IPS-18c (cell line): ENCODE measurements at regions not wholly inside any gene's neighbourhood (a gene's known extent, or its start where the extent isn't known, plus 50 kb on each side); places are given as distances from the start of the nearest gene placed in this dataset.

Source experiments
- H3K4me3 ChIP-seq: 2 replicates; pipeline ENCODE4 v1.7.0; 2013; ENCODE audit warnings: low read depth, mild to moderate bottlenecking, low read length, moderate library complexity; ENCODE audit not compliant: insufficient read depth
- H3K9me3 ChIP-seq: one replicate; pipeline ENCODE4 v1.6.1; 2013; ENCODE audit warnings: mild to moderate bottlenecking, low read length, moderate library complexity; ENCODE audit not compliant: control insufficient read depth, insufficient read depth

DNA sequence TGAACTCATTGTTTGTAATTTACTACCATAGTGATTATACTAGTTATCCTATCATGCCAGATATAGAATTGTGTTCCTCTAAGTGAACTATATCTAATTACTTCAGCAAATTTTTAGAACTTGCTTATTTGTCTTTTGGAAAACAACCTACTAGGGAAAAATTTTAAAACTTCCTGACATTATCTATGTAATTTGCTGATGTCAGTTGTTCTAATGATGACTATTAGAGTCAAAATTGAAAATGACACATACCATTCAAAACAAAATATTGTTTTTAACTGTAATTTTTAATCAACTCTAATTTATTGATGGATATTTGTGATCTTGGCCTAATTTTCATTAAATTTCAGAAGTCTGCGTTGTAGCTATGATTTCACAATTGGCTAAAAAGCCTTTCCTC, 106.7 kb upstream of the ROBO2 start:
- Histone ChIP-seq H3K9me3 (no peaks in the 10 kb centered on the region), H3K4me3 (no peak overlapping the region)

GRCh38 chr3:76938962-76939361, 100.9 kb upstream of the ROBO2 start:
- H3K9me3 ChIP-seq, result no peaks in the 10 kb centered on the region

DNA sequence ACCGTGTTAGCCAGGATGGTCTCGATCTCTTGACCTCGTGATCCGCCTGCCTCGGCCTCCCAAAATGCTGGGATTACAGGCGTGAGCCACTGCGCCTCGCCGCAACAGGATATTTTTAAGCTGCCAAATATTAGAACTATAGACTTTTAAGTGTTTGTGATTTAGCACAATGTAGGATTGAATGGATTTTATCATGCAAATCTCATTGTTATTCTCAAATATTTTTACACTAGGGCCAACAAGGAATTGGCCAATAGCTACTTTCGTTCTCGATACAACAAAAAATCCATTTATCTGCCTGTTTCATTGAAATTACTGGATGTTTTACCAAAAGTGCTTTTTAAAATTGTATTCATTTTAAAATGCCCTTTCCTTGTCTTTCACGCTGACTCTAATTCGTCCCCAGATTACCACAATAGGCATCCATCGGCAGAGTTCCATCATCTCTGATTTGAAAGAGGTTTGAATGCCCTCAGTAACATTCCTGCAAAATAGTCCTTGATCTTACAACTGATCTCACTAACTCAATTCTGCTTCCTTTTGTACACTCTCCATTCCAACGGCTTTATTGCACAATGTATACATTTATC, 99.6 kb upstream of the ROBO2 start:
- no peaks in the 10 kb centered on the region for H3K9me3 ChIP-seq
- H3K4me3 ChIP-seq, result no peak overlapping the region

More at GRCh38 chr3:76938962-76939361, 100.9 kb upstream of the ROBO2 start:
- H3K4me3 ChIP-seq, result no peak overlapping the region

GRCh38 chr3:76941376-76941775, 98.5 kb upstream of the ROBO2 start:
- no peaks in the 10 kb centered on the region for H3K9me3 ChIP-seq
- no peak overlapping the region for H3K4me3 ChIP-seq

DNA sequence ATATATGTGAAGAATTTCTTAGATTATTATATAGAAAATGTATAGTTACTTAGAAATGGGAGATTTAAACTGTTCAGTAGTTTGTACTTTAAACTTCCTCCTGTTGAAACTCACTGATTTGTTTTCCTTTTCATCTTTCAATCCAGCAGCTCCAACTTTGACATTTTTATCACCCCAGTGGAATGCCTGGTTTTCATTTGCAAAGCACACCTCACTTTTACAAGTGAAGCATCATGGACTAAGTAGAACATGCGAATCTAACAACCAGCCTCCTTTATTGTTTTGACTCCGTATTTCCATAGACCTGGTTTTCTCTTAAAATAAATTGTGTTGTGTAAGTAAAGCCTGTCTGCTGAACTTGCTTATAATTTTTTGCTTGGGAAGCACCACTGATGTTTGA, 97.8 kb upstream of the ROBO2 start:
- Histone ChIP-seq H3K4me3 (no peak overlapping the region), H3K9me3 (no peaks in the 10 kb centered on the region)

- Histone ChIP-seq H3K4me3 (no peak overlapping the region), H3K9me3 (no peaks in the 10 kb centered on the region)
Observed at GRCh38 chr3:76943058-76943457, 96.8 kb upstream of the ROBO2 start.

DNA sequence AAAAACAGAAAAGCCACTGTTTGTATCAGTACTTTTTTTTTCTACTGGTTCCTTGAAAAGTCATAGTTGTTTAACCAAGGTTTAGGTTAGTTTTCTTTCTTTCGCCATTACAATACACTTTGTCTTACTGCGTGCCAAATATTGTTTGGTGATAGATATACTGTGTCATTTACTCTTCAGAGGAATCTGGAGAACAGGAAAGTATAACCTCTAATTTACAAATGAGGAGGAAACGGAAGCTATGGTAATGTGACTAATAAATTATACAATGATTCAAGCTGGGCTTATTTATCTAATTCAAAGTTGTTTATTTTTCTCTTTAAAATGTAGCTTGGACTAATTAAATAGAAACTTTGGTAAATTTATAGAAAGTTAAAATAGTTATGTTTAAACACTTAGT, 96.2 kb upstream of the ROBO2 start:
- Histone ChIP-seq H3K9me3 (no peaks in the 10 kb centered on the region), H3K4me3 (no peak overlapping the region)

DNA sequence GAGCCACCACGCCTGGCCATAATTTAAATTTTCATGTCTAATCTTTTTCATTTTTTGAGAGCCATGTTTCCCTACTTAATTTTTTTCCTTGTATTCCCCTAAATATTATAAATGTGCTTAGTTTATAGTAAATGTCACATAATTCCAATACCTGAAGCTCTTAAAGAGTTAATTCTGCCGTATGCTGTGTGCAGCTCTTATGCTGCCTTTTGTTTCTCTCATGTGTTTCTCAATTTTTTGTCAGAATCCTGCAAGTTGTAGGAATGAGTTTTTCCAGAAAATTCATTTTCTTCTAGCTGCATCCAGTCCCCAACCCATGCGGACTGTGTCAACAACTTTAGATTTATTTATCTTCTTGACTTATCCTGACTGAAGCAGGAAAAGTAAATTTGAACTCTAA, 90.9 kb upstream of the ROBO2 start:
- Histone ChIP-seq H3K4me3 (no peak overlapping the region), H3K9me3 (no peaks in the 10 kb centered on the region)

GRCh38 chr3:76949462-76949861, 90.4 kb upstream of the ROBO2 start:
- Histone ChIP-seq H3K4me3 (no peak overlapping the region), H3K9me3 (no peaks in the 10 kb centered on the region)

GRCh38 chr3:76950590-76950989, 89.3 kb upstream of the ROBO2 start:
- H3K9me3 ChIP-seq, result no peaks in the 10 kb centered on the region
- no peak overlapping the region for H3K4me3 ChIP-seq

- H3K9me3 ChIP-seq, result no peaks in the 10 kb centered on the region
- H3K4me3 ChIP-seq, result no peak overlapping the region
Observed at GRCh38 chr3:76954412-76954811, 85.5 kb upstream of the ROBO2 start.

DNA sequence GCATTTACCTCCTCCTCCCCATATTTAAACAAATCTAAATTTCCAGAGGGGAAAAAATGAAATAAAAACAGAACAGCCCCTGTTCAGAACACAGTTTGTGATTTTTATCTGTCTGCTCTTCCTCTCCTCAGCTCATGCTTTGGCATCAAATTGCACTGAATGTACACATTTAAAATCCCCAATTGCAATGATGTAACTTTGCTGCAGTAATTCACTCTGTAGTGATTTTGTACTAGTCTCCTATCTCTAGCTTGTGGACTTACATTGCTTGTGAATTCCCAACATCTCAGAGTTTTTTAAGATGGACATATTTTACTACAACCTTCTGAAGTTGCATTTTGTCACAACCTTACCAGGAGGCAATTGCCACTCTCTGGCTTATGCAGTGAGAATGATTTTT, 81.6 kb upstream of the ROBO2 start:
- Histone ChIP-seq H3K4me3 (no peak overlapping the region), H3K9me3 (no peaks in the 10 kb centered on the region)

GRCh38 chr3:76958861-76959260, 81.0 kb upstream of the ROBO2 start:
- Histone ChIP-seq H3K9me3 (no peaks in the 10 kb centered on the region), H3K4me3 (no peak overlapping the region)

- Histone ChIP-seq H3K9me3 (no peaks in the 10 kb centered on the region), H3K4me3 (no peak overlapping the region)
Observed at GRCh38 chr3:76961284-76961683, 78.6 kb upstream of the ROBO2 start.

DNA sequence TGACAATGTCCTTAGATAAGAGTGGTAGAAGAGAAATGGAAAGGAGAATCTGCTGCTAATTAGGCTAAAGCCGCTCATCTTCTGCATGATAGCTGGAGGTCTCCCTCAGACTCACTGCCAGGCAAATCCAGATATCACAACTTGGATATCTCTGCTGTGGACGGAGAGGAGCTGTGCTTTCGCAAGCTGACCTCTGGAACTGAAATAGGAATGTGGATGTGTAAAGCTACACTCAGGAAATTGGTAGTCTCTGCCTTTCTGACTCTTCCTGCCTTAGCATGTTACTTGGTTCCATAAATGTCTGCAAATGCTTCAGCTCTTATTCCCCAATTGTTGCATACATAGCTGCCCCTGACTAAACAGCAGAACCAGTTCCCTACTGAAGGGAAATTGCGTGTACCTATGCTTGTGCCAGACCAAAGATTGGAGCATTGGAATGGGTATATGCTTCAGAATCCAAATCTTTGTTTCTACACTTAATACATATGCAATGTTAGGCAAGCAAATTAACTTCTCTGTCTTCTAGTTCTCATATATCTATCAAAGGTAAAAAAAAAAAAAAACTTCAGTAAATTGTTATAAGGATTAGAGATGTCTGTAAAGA, 74.7 kb upstream of the ROBO2 start:
- H3K4me3 ChIP-seq, result no peak overlapping the region

DNA sequence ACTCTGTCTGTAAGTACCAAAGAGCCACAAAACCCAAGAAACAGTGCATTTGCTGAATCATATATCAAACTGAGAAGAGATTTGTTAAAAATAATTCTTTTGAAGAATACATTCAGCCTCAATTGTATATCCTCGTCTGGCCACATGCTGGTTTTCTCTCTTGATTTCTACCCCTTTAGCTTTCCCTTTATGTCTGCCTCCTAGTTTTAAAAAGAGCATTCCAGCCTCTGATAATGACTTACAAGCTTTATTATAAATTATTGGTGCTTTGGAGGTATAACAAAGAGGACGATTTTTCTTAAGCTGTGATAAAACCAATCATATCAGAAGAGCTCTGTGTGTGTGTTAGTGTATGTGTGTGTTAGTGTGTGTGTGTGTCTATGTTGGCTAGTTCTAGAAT, 70.4 kb upstream of the ROBO2 start:
- Histone ChIP-seq H3K4me3 (no peak overlapping the region), H3K9me3 (no peaks in the 10 kb centered on the region)

More for the DNA sequence above, 74.7 kb upstream of the ROBO2 start:
- H3K9me3 ChIP-seq, result no peaks in the 10 kb centered on the region

GRCh38 chr3:76969996-76970615, 69.8 kb upstream of the ROBO2 start:
- no peaks in the 10 kb centered on the region for H3K9me3 ChIP-seq
- H3K4me3 ChIP-seq, result no peak overlapping the region

DNA sequence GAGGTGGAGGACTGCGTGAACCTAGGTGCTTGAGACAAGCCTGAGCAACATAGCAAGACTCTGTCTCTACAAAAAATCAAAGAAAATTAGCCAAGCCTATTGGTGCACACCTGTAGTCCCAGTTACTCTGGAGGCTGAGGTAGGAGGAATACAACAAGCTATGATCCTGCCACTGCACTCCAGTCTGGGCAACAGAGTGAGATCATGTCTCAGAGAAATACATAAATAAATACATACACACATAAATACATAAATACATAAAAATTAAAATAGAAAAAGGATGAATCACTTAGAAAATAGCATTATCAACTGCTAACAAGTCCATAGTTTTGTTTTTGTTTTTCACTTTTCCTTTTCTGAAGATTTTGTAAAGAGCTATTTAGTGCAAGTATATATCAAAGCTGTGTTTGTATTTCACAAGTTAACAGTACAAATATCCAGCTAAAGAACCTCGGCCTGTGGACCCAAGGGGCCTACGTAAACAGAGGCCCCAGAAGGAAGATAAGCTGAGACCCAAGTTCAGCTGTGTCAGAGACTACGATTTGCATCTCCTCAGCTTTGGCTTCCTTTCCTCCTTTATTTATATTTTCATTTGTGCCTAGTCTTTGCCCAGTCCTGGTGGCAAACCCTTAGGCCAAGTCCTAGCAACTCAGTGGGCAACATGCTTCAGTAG, 67.1 kb upstream of the ROBO2 start:
- H3K4me3 ChIP-seq, result no peak overlapping the region
- no peaks in the 10 kb centered on the region for H3K9me3 ChIP-seq
